GM12865 (cell line): ENCODE measurements at regions not wholly inside any gene's neighbourhood (a gene's known extent, or its start where the extent isn't known, plus 50 kb on each side); places are given as distances from the start of the nearest gene placed in this dataset.

Experiments used
- DNase-seq: peaks from one replicate; pipeline ENCODE4 v3.0.0; 2010; ENCODE audit warnings: low read depth
- H3K4me3 ChIP-seq: 2 replicates; pipeline ENCODE4 v1.5.1; 2011; ENCODE audit warnings: mild to moderate bottlenecking, low read depth, low read length, control low read depth
- CTCF ChIP-seq: IDR thresholded peaks from 2 replicates; pipeline ENCODE4 v1.5.1; 2011; ENCODE audit warnings: low read length, control low read depth, low read depth, inconsistent platforms; ENCODE audit not compliant: insufficient read depth; ENCODE audit errors: missing control alignments

- H3K4me3 ChIP-seq = no peak overlapping the region
- DNase-seq = no peak
- TF ChIP-seq CTCF = no peak
Observed at GRCh38 chrX:80290834-80291233, 129.4 kb upstream of the TENT5D start.

DNA sequence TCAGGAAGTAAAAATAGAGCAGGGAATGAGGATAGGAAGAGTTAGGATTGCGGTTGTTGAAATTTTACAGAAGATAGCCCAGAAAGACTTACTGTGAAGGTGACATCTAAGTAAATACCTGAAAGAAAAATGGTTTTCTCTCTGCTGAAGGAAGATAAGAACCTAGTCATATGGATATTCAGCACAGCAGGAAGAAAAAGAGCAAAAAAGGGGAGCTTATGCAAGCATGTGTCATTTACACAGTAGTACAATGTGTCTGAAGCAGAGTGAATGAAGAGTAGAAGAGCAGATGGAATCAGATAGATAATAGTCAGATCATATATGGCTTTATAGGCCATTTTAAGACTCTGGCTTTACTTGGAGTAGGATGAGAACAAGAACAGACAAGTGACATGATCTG, 126.9 kb upstream of the TENT5D start:
- no peak for TF ChIP-seq CTCF
- H3K4me3 ChIP-seq = no peak overlapping the region
- DNase-seq = no peak

DNA sequence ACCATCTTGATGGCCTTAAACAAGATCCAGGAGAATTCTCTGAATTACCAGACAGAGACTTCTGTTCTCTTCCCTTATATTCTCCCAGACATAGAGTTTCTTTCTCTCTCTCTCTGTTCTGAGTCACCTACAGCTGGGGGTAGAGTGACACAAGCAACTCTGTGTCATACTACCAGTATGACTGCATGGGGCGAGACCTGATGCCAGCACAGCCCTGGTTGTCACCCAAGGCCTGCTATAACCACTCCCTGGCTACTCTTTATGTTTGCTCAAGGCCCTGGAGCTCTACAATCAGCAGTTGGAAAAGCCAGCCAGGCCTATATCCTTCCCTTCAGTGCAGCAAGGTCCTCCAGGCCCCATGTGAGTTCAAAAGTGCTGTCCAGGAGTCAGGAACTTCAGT, 114.2 kb upstream of the TENT5D start:
- no peak for TF ChIP-seq CTCF
- DNase-seq = no peak
- H3K4me3 ChIP-seq = no peak overlapping the region

- DNase-seq = no peak
- TF ChIP-seq CTCF = no peak
- H3K4me3 ChIP-seq = no peak overlapping the region
Observed at GRCh38 chrX:80312448-80312847, 107.8 kb upstream of the TENT5D start.

GRCh38 chrX:80316526-80316925, 103.7 kb upstream of the TENT5D start:
- no peak for DNase-seq
- TF ChIP-seq CTCF = no peak
- H3K4me3 ChIP-seq = no peak overlapping the region

GRCh38 chrX:80317646-80318045, 102.6 kb upstream of the TENT5D start:
- no peak for DNase-seq
- no peak for TF ChIP-seq CTCF

DNA sequence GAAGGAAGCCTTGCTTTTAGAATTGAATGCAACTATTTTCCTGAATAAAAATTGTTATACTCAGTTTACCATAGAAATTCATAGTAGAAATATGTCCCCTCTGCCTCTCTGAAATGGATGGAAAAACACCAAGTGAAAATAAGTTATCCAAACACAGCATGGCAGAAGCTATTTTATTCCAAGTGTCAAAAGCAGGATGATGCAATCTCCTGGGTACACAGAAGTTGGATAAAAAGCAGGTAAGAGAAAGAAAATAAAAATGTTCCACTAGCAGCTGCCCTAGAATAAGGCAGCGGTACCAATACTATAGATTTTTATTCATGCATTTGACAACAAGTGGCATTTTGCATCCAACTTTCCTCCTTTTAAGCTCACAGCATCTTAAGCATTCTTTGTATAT, 89.0 kb upstream of the TENT5D start:
- no peak for DNase-seq
- no peak for TF ChIP-seq CTCF
- H3K4me3 ChIP-seq = no peak overlapping the region

More at GRCh38 chrX:80317646-80318045, 102.6 kb upstream of the TENT5D start:
- no peak overlapping the region for H3K4me3 ChIP-seq
